Suprapubic skin (tissue), 4 donors: ENCODE measurements at regions not wholly inside any gene's neighbourhood (a gene's known extent, or its start where the extent isn't known, plus 50 kb on each side); places are given as distances from the start of the nearest gene placed in this dataset.

Source experiments
- DNase-seq, 2 donors: peaks; one replicate each; pipeline ENCODE4 v3.0.0-alpha.2; 2019; ENCODE audit warnings: low spot score in 2 of 2
- H3K27ac ChIP-seq: fragments of 200-600 bp; sonication (generic); one replicate; pipeline ENCODE4 v1.5.1; 2019
- H3K27me3 ChIP-seq: fragments of 200-600 bp; sonication (generic); one replicate; pipeline ENCODE4 v1.5.1; 2019
- H3K36me3 ChIP-seq: fragments of 200-600 bp; sonication (generic); one replicate; pipeline ENCODE4 v1.5.1; 2019
- H3K4me1 ChIP-seq: fragments of 200-600 bp; sonication (generic); one replicate; pipeline ENCODE4 v1.5.1; 2019
- H3K4me3 ChIP-seq: fragments of 200-600 bp; sonication (generic); one replicate; pipeline ENCODE4 v1.5.1; 2019; ENCODE audit warnings: mild to moderate bottlenecking
- H3K9me3 ChIP-seq: fragments of 200-600 bp; sonication (generic); one replicate; pipeline ENCODE4 v1.5.1; 2019
- CTCF ChIP-seq, 2 donors: fragments of 200-600 bp in 1 of 2; fragments of 450-650 bp in 1 of 2; sonication (generic) in 1 of 2; IDR thresholded peaks; one replicate each; pipeline ENCODE4 v1.5.1; 2016 to 2019; ENCODE audit warnings: antibody characterized with exemption in 2 of 2, mild to moderate bottlenecking in 1 of 2, moderate library complexity in 1 of 2
- EP300 ChIP-seq: sonication (generic); formaldehyde crosslinking; IDR thresholded peaks from one replicate; pipeline ENCODE4 v1.6.1; 2017; ENCODE audit warnings: antibody characterized with exemption
- POLR2A ChIP-seq, 2 donors: fragments of 450-650 bp; IDR thresholded peaks; one replicate each; pipeline ENCODE4 v1.6.1; 2017; ENCODE audit warnings: antibody characterized with exemption in 2 of 2, mild to moderate bottlenecking in 2 of 2, moderate library complexity in 2 of 2
- POLR2AphosphoS5 ChIP-seq, 3 donors: sonication (generic); formaldehyde crosslinking; IDR thresholded peaks; one replicate each; pipeline ENCODE4 v1.6.1; 2017; ENCODE audit warnings: antibody characterized with exemption in 3 of 3
- WGBS: methylation state at CpG from one replicate; pipeline ENCODE4 v1.1.5; 2018; 5-methylcytosine and 5-hydroxymethylcytosine counted together

- no peak for DNase-seq
- Histone ChIP-seq H3K4me3 (no peak overlapping the region), H3K9me3 (no peaks in the 10 kb centered on the region), H3K27ac (no peak overlapping the region), H3K4me1 (peaks cover 10% of the 10 kb centered on the region), H3K36me3 (no peaks in the 10 kb centered on the region), H3K27me3 (no peaks in the 10 kb centered on the region)
- TF ChIP-seq POLR2A (IDR thresholded peaks at IDR 0.05) (no peak), EP300 (no peak), POLR2AphosphoS5 (IDR thresholded peaks at IDR 0.05) (no peak)
Measured at GRCh38 chr16:80082906-80083305, 457.9 kb upstream of the DYNLRB2 start.

- Histone ChIP-seq H3K27ac (no peak overlapping the region), H3K9me3 (no peaks in the 10 kb centered on the region), H3K36me3 (no peaks in the 10 kb centered on the region), H3K4me3 (no peak overlapping the region), H3K27me3 (no peaks in the 10 kb centered on the region), H3K4me1 (peaks cover 10% of the 10 kb centered on the region)
- no peak for DNase-seq
- WGBS: 93% methylated on average over 5 of the region's 5 CpGs
- TF ChIP-seq POLR2AphosphoS5 (IDR thresholded peaks at IDR 0.05) (no peak), POLR2A (IDR thresholded peaks at IDR 0.05) (no peak), EP300 (no peak)
Measured at GRCh38 chr16:80081846-80082245, 458.9 kb upstream of the DYNLRB2 start.

GRCh38 chr16:80080287-80080851 lies 460.4 kb upstream of the DYNLRB2 start:
- Histone ChIP-seq H3K4me3 (no peak overlapping the region), H3K4me1 (peaks cover 10% of the 10 kb centered on the region), H3K27me3 (no peaks in the 10 kb centered on the region), H3K27ac (no peak overlapping the region), H3K9me3 (no peaks in the 10 kb centered on the region), H3K36me3 (no peaks in the 10 kb centered on the region)
- DNase-seq: no peak
- 96% methylated on average over 2 of the region's 2 CpGs for WGBS
- no peak for TF ChIP-seq POLR2AphosphoS5 (IDR thresholded peaks at IDR 0.05)
- no peak for TF ChIP-seq CTCF (IDR thresholded peaks at IDR 0.05)
- no peak for TF ChIP-seq EP300
- no peak for TF ChIP-seq POLR2A (IDR thresholded peaks at IDR 0.05)

- no peaks in the 10 kb centered on the region for H3K36me3 ChIP-seq
- peaks cover 2% of the 10 kb centered on the region for H3K4me1 ChIP-seq
- no peaks in the 10 kb centered on the region for H3K9me3 ChIP-seq
- no peak overlapping the region for H3K4me3 ChIP-seq
- WGBS: 81% methylated on average over 3 of the region's 3 CpGs
- H3K27ac ChIP-seq: no peak overlapping the region
- H3K27me3 ChIP-seq: no peaks in the 10 kb centered on the region
- no peak for DNase-seq
- TF ChIP-seq POLR2AphosphoS5 (IDR thresholded peaks at IDR 0.05) (no peak), CTCF (IDR thresholded peaks at IDR 0.05) (no peak), POLR2A (IDR thresholded peaks at IDR 0.05) (no peak), EP300 (no peak)
Measured at GRCh38 chr16:80079072-80079471, 461.7 kb upstream of the DYNLRB2 start.

GRCh38 chr16:80077696-80078095 lies 463.1 kb upstream of the DYNLRB2 start:
- WGBS: 71% methylated on average over 4 of the region's 4 CpGs
- TF ChIP-seq POLR2AphosphoS5 (IDR thresholded peaks at IDR 0.05) (no peak), CTCF (IDR thresholded peaks at IDR 0.05) (no peak), EP300 (no peak)
- Histone ChIP-seq H3K27me3 (no peaks in the 10 kb centered on the region), H3K36me3 (no peaks in the 10 kb centered on the region), H3K9me3 (no peaks in the 10 kb centered on the region), H3K27ac (no peak overlapping the region), H3K4me3 (no peak overlapping the region), H3K4me1 (no peaks in the 10 kb centered on the region)
- DNase-seq: no peak

- no peaks in the 10 kb centered on the region for H3K4me1 ChIP-seq
- H3K27ac ChIP-seq: no peak overlapping the region
- no peaks in the 10 kb centered on the region for H3K9me3 ChIP-seq
- DNase-seq: no peak
- H3K4me3 ChIP-seq: no peak overlapping the region
- no peaks in the 10 kb centered on the region for H3K27me3 ChIP-seq
- no peaks in the 10 kb centered on the region for H3K36me3 ChIP-seq
- 97% methylated on average over 1 of the region's 1 CpG for WGBS
- TF ChIP-seq EP300 (no peak), POLR2AphosphoS5 (IDR thresholded peaks at IDR 0.05) (no peak), CTCF (IDR thresholded peaks at IDR 0.05) (no peak), POLR2A (IDR thresholded peaks at IDR 0.05) (no peak)
Measured at GRCh38 chr16:80074329-80074728, 466.5 kb upstream of the DYNLRB2 start.
